CD4-positive, alpha-beta T cell (primary cell): ENCODE measurements at regions not wholly inside any gene's neighbourhood (a gene's known extent, or its start where the extent isn't known, plus 50 kb on each side); places are given as distances from the start of the nearest gene placed in this dataset.

ENCODE experiments used
- ATAC-seq: fragments of 200-7000 bp; cut with Tn5 transposase; one replicate; pipeline ENCODE4 v1.10.0; 2022; ENCODE audit warnings: mild to moderate bottlenecking; ENCODE audit not compliant: poor library complexity
- CTCF ChIA-PET: fragments of 350-600 bp; sonication (Branson Sonifier 250); formaldehyde crosslinking; loops from one replicate; lab custom pipeline; 2021; ENCODE audit warnings: antibody characterized with exemption, inconsistent platforms; lab: Charles Lee
- POLR2A ChIA-PET: fragments of 350-600 bp; sonication (Branson Sonifier 250); formaldehyde crosslinking; loops from one replicate; lab custom pipeline; 2021; ENCODE audit warnings: antibody characterized with exemption, inconsistent platforms; lab: Charles Lee
- DNase-seq, 14 experiments: peaks; one replicate each; pipeline ENCODE4 v3.0.0-alpha.2; 2013 to 2020; ENCODE audit warnings: mixed read lengths in 2 of 14
- H3K27ac ChIP-seq, 2 donors: one replicate each; pipeline versions ENCODE4 v1.5.1 to v1.7.0; 2013; ENCODE audit warnings: low read length in 2 of 2, low read depth in 1 of 2, mild to moderate bottlenecking in 1 of 2
- H3K27me3 ChIP-seq, 2 experiments: 1 replicate in 1 of 2; 2 replicates in 1 of 2; pipeline versions ENCODE4 v1.6.1 to v1.7.0; 2013; ENCODE audit warnings: low read length in 2 of 2, control low read depth in 1 of 2, mild to moderate bottlenecking in 1 of 2, moderate library complexity in 1 of 2; ENCODE audit not compliant: insufficient read depth in 2 of 2, control insufficient read depth in 1 of 2
- H3K36me3 ChIP-seq: one replicate; pipeline ENCODE4 v1.6.1; 2013; ENCODE audit warnings: low read length, control low read depth; ENCODE audit not compliant: insufficient read depth
- H3K4me1 ChIP-seq: one replicate; pipeline ENCODE4 v1.6.1; 2013; ENCODE audit warnings: low read length, control low read depth; ENCODE audit not compliant: insufficient read depth
- H3K4me3 ChIP-seq: one replicate; pipeline ENCODE4 v1.5.1; 2013; ENCODE audit warnings: mild to moderate bottlenecking, low read length, moderate library complexity
- H3K9me3 ChIP-seq, 2 experiments: 1 replicate in 1 of 2; 2 replicates in 1 of 2; pipeline versions ENCODE4 v1.6.1 to v1.7.0; 2013; ENCODE audit warnings: low read length in 2 of 2, mild to moderate bottlenecking in 2 of 2, control low read depth in 1 of 2, moderate library complexity in 1 of 2; ENCODE audit not compliant: control insufficient read depth in 1 of 2, insufficient read depth in 1 of 2
- H3K27ac Mint-ChIP-seq: one replicate; pipeline ENCODE4 v1.8.0; 2020; ENCODE audit warnings: mixed read lengths
- H3K27me3 Mint-ChIP-seq: one replicate; pipeline ENCODE4 v1.8.0; 2021; ENCODE audit warnings: mixed read lengths
- H3K36me3 Mint-ChIP-seq: one replicate; pipeline ENCODE4 v1.8.0; 2021; ENCODE audit warnings: low read depth, mixed read lengths
- H3K4me1 Mint-ChIP-seq: one replicate; pipeline ENCODE4 v1.8.0; 2021; ENCODE audit warnings: low read depth, mixed read lengths
- H3K4me3 Mint-ChIP-seq: one replicate; pipeline ENCODE4 v1.8.0; 2020; ENCODE audit warnings: mild to moderate bottlenecking, mixed read lengths
- H3K9me3 Mint-ChIP-seq: one replicate; pipeline ENCODE4 v1.8.0; 2020; ENCODE audit warnings: mixed read lengths
- CTCF ChIP-seq: fragments of 200-600 bp; IDR thresholded peaks from one replicate; pipeline ENCODE4 v1.8.0; 2022; ENCODE audit warnings: antibody characterized with exemption, mild to moderate bottlenecking
- intact Hi-C, 2 experiments: fragments of 100-400 bp; cut with DNase I in 1 of 2; cut with micrococcal nuclease in 1 of 2; formaldehyde crosslinking; loops; one replicate each; pipeline versions ENCODE4 v1.15.1 to v1.9.0; 2023 to 2025; cut with DNase I, micrococcal nuclease

GRCh38 chr12:90569685-90570084 is 385.3 kb downstream of the CCER1 start:
- CTCF ChIA-PET = no interaction called here
- Mint-ChIP-seq H3K9me3 (peaks cover 6% of the 10 kb centered on the region), H3K27me3 (no peaks in the 10 kb centered on the region), H3K4me1 (no peaks in the 10 kb centered on the region), H3K27ac (no peak overlapping the region), H3K4me3 (no peak overlapping the region), H3K36me3 (no peaks in the 10 kb centered on the region)
- H3K27ac ChIP-seq = no peak overlapping the region
- intact Hi-C loops = no loop called here
- ATAC-seq = no peak
- no peak for TF ChIP-seq CTCF
- H3K4me3 ChIP-seq = no peak overlapping the region
- H3K4me1 ChIP-seq = no peaks in the 10 kb centered on the region
- POLR2A ChIA-PET = no interaction called here
- no peaks in the 10 kb centered on the region for H3K36me3 ChIP-seq
- H3K9me3 ChIP-seq = peaks cover 6 to 8% of the 10 kb centered on the region in 2 experiments
- no peaks in the 10 kb centered on the region for H3K27me3 ChIP-seq
- no peak for DNase-seq

- Histone ChIP-seq H3K9me3 (peaks cover 6 to 8% of the 10 kb centered on the region in 2 experiments), H3K27me3 (no peaks in the 10 kb centered on the region), H3K4me1 (no peaks in the 10 kb centered on the region), H3K4me3 (no peak overlapping the region), H3K36me3 (no peaks in the 10 kb centered on the region), H3K27ac (no peak overlapping the region)
- no peak for DNase-seq
- Mint-ChIP-seq H3K4me3 (no peak overlapping the region), H3K27me3 (peaks cover 8% of the 10 kb centered on the region), H3K4me1 (no peaks in the 10 kb centered on the region), H3K9me3 (peaks cover 4% of the 10 kb centered on the region), H3K36me3 (no peaks in the 10 kb centered on the region), H3K27ac (no peak overlapping the region)
- no peak for ATAC-seq
- intact Hi-C loops = no loop called here
- ChIA-PET POLR2A (no interaction called here), CTCF (no interaction called here)
- no peak for TF ChIP-seq CTCF
Observed at GRCh38 chr12:90562671-90563070, 392.3 kb downstream of the CCER1 start.

GRCh38 chr12:90548595-90548994 is 406.4 kb downstream of the CCER1 start:
- Histone ChIP-seq H3K4me3 (no peak overlapping the region), H3K4me1 (no peaks in the 10 kb centered on the region), H3K27me3 (no peaks in the 10 kb centered on the region), H3K36me3 (no peaks in the 10 kb centered on the region), H3K27ac (no peak overlapping the region), H3K9me3 (no peaks in the 10 kb centered on the region)
- H3K4me3 Mint-ChIP-seq = no peak overlapping the region
- CTCF ChIA-PET = no interaction called here
- DNase-seq = no peak
- no peak overlapping the region for H3K27ac Mint-ChIP-seq
- no peaks in the 10 kb centered on the region for H3K9me3 Mint-ChIP-seq
- TF ChIP-seq CTCF = no peak
- ATAC-seq = no peak
- no peaks in the 10 kb centered on the region for H3K27me3 Mint-ChIP-seq
- no peaks in the 10 kb centered on the region for H3K4me1 Mint-ChIP-seq
- POLR2A ChIA-PET = no interaction called here
- no peaks in the 10 kb centered on the region for H3K36me3 Mint-ChIP-seq
- intact Hi-C loops = no loop called here
